Cardiac fibroblast (primary cell): ENCODE measurements at regions not wholly inside any gene's neighbourhood (a gene's known extent, or its start where the extent isn't known, plus 50 kb on each side); places are given as distances from the start of the nearest gene placed in this dataset.

Experiments used
- DNase-seq, 2 donors: peaks; one replicate each; pipeline versions ENCODE4 v3.0.0 to v3.0.0-alpha.2; 2010; ENCODE audit warnings: low read depth in 2 of 2
- H3K4me3 ChIP-seq, 2 donors: replicated peaks in 1 of 2; 1 replicate in 1 of 2; 2 replicates in 1 of 2; pipeline ENCODE4 v1.5.1; 2011; ENCODE audit warnings: low read depth in 2 of 2, low read length in 2 of 2, mild to moderate bottlenecking in 2 of 2, moderate library complexity in 1 of 2
- TF ChIP-seq, protein P1 (sequence below): IDR thresholded peaks from one replicate; pipeline ENCODE4 v1.5.1; 2011; ENCODE audit warnings: low read depth, mild to moderate bottlenecking, low read length, inconsistent platforms

DNA sequence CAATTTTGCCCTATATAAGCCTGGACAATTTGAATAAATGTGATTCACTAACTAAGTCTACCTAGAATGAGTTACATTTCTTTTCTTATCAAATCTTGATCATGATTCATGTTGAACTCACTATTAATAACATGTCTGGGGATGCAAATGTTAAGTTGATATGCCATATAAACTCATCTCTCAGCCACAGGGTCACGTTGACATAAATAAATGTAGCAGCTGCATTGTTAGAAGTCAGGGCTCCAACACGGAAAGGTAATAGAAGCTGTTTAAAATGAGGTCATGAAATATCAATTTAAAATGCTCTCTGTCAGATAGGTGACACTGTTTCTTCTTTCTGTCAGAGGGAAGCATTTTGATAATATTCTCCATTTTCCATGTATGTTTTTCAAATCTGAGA lies 521.9 kb downstream of the CCDC85A start:
- TF ChIP-seq, protein P1, sequence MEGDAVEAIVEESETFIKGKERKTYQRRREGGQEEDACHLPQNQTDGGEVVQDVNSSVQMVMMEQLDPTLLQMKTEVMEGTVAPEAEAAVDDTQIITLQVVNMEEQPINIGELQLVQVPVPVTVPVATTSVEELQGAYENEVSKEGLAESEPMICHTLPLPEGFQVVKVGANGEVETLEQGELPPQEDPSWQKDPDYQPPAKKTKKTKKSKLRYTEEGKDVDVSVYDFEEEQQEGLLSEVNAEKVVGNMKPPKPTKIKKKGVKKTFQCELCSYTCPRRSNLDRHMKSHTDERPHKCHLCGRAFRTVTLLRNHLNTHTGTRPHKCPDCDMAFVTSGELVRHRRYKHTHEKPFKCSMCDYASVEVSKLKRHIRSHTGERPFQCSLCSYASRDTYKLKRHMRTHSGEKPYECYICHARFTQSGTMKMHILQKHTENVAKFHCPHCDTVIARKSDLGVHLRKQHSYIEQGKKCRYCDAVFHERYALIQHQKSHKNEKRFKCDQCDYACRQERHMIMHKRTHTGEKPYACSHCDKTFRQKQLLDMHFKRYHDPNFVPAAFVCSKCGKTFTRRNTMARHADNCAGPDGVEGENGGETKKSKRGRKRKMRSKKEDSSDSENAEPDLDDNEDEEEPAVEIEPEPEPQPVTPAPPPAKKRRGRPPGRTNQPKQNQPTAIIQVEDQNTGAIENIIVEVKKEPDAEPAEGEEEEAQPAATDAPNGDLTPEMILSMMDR = no peak
- H3K4me3 ChIP-seq = no peak overlapping the region
- DNase-seq = no peak

- no peak overlapping the region for H3K4me3 ChIP-seq
- TF ChIP-seq, protein P1 = no peak
Measured at GRCh38 chr2:56707218-56707617, 523.4 kb downstream of the CCDC85A start.

GRCh38 chr2:56707650-56708049 lies 523.9 kb downstream of the CCDC85A start:
- no peak overlapping the region for H3K4me3 ChIP-seq
- TF ChIP-seq, protein P1 = no peak
- DNase-seq = no peak

More at GRCh38 chr2:56707218-56707617, 523.4 kb downstream of the CCDC85A start:
- DNase-seq = no peak

DNA sequence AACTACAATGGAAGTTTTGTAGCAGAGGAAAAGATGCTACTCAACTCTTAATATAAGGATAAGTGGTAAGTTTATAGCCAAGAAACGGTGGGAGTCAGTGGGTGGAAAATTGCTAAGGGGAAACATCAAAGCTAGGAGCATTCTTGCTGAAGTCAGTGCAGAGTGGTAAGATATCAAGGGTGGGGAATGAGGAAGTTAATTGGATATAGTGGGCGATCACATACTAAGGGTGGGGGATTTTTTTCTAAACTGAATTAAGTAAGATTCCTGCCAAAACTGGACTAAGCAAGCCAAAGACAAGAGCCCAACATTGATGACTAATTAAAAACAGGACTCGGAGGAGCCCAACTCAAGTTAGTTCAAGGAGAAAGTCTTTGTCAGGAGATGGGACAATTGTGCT lies 525.4 kb downstream of the CCDC85A start:
- TF ChIP-seq, protein P1 = no peak
- no peak overlapping the region for H3K4me3 ChIP-seq
- DNase-seq = no peak

DNA sequence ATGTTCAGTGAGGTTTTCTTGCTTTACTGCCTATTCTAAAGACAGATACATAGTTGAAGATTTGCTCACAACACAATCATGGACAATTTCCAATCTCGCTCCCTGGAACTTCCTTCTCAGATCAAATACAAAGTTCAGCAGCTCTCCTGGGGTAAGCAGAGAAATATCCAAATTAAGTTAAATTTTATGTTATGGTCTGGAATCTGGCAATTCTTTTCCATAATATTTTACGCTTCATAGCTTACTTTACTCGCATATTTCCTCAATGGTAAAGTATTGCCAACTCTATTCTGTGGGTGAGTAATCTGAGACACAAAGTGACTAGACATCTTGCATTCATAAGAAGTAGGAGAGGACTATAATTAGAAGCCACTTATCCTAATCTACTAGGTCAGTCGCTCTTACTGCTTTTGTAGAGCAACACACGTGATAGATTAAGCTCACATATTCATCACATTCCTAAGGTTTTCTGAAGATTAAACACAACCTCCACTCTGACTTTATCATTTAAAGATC lies 529.4 kb downstream of the CCDC85A start:
- TF ChIP-seq, protein P1 = no peak
- peak; percentile 41 to 63 for DNase-seq
- H3K4me3 ChIP-seq = no peak overlapping the region

- TF ChIP-seq, protein P1 = no peak
- no peak overlapping the region for H3K4me3 ChIP-seq
- no peak for DNase-seq
Measured at GRCh38 chr2:56713978-56714377, 530.2 kb downstream of the CCDC85A start.

DNA sequence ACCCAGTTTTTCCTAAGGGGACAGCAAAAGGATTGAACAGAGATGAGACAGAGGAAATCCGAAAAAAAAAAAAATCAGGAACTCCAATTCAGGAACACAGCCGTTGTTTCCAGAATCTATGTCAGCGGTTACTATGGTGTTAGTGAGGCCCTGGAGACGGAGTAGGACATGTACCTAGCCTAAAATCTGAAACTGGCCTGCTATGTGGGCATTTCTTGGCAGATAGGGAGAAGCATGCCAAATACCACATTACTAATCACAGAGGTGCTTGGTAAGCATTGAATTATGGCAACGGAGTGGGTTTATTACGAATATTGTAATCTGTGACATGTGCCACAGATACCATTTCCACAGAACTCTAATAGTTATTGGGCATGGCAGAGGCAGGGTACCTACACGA lies 530.6 kb downstream of the CCDC85A start:
- DNase-seq = peak in 1 of 2 donors; percentile 0
- no peak overlapping the region for H3K4me3 ChIP-seq
- TF ChIP-seq, protein P1 = no peak
